H1 (cell line): ENCODE measurements at regions not wholly inside any gene's neighbourhood (a gene's known extent, or its start where the extent isn't known, plus 50 kb on each side); places are given as distances from the start of the nearest gene placed in this dataset.

Source experiments
- CTCF ChIA-PET: fragments of 300-600 bp; sonication (Branson Sonifier 250); formaldehyde crosslinking; loops from one replicate; lab custom pipeline; 2021; ENCODE audit not compliant: partially characterized antibody; lab: Charles Lee
- POLR2A ChIA-PET: fragments of 300-600 bp; sonication (Branson Sonifier 250); formaldehyde crosslinking; loops from one replicate; lab custom pipeline; 2021; ENCODE audit warnings: inconsistent platforms; ENCODE audit not compliant: partially characterized antibody; lab: Charles Lee
- DNase-seq, 2 experiments: peaks; one replicate each; pipeline versions ENCODE4 v3.0.0 to v3.0.0-alpha.2; 2010 to 2022; ENCODE audit warnings: low spot score in 2 of 2, low read depth in 1 of 2, mixed read lengths in 1 of 2
- FAIRE-seq: peaks from 2 replicates; lab custom pipeline; 2011; peaks lifted over from hg19 to GRCh38; lab: Jason Lieb, UNC
- H2AFZ ChIP-seq: 2 replicates; pipeline ENCODE4 v1.8.1; 2012; ENCODE audit warnings: low read length, inconsistent platforms
- H2AK5ac ChIP-seq: 2 replicates; pipeline ENCODE4 v1.6.1; 2013; ENCODE audit warnings: low read depth, low read length
- H2BK120ac ChIP-seq: replicated peaks from 2 replicates; pipeline ENCODE3; 2013; ENCODE audit warnings: low read depth, low read length, inconsistent platforms
- H2BK12ac ChIP-seq: 2 replicates; pipeline ENCODE4 v1.6.1; 2013; ENCODE audit warnings: low read depth, low read length
- H2BK15ac ChIP-seq: 2 replicates; pipeline ENCODE4 v1.6.1; 2013; ENCODE audit warnings: low read length
- H2BK20ac ChIP-seq: 2 replicates; pipeline ENCODE4 v1.6.1; 2013; ENCODE audit warnings: low read length
- H2BK5ac ChIP-seq: 2 replicates; pipeline ENCODE4 v1.6.1; 2013; ENCODE audit warnings: low read depth, low read length
- H3K14ac ChIP-seq: 2 replicates; pipeline ENCODE4 v1.6.1; 2013; ENCODE audit warnings: inconsistent platforms; ENCODE audit not compliant: insufficient read length
- H3K18ac ChIP-seq: 2 replicates; pipeline ENCODE4 v1.6.1; 2013; ENCODE audit warnings: low read length; ENCODE audit errors: extremely low read depth
- H3K23ac ChIP-seq: 2 replicates; pipeline ENCODE4 v1.6.1; 2013; ENCODE audit warnings: inconsistent platforms; ENCODE audit not compliant: insufficient read length
- H3K23me2 ChIP-seq: 2 replicates; pipeline ENCODE4 v1.6.1; 2013; ENCODE audit warnings: low read depth, low read length
- H3K27ac ChIP-seq: 2 replicates; pipeline ENCODE4 v1.6.1; 2011; ENCODE audit warnings: low read depth, low read length, inconsistent platforms
- H3K27me3 ChIP-seq, 4 experiments: replicated peaks in 1 of 4; 1 replicate in 1 of 4; 2 replicates in 3 of 4; pipeline versions ENCODE4 v1.6.1 to v1.8.1; 2011 to 2013; ENCODE audit warnings: low read length in 3 of 4, mild to moderate bottlenecking in 3 of 4, inconsistent platforms in 2 of 4, mixed read lengths in 2 of 4, moderate library complexity in 1 of 4; ENCODE audit not compliant: control insufficient read depth in 3 of 4, insufficient read depth in 3 of 4; ENCODE audit errors: extremely low read depth in 1 of 4
- H3K36me3 ChIP-seq, 4 experiments: 2 replicates each; pipeline versions ENCODE4 v1.6.1 to v1.8.1; 2011 to 2013; ENCODE audit warnings: mild to moderate bottlenecking in 4 of 4, low read length in 3 of 4, moderate library complexity in 2 of 4, control low read depth in 1 of 4, inconsistent platforms in 1 of 4; ENCODE audit not compliant: insufficient read depth in 4 of 4, control insufficient read depth in 2 of 4
- H3K4ac ChIP-seq: replicated peaks from 2 replicates; pipeline ENCODE3; 2013; ENCODE audit warnings: low read length, low read depth, mixed read lengths, inconsistent platforms; ENCODE audit not compliant: insufficient read length
- H3K4me1 ChIP-seq, 4 experiments: replicated peaks in 1 of 4; 1 replicate in 1 of 4; 2 replicates in 3 of 4; pipeline versions ENCODE4 v1.6.1 to v1.8.1; 2011 to 2013; ENCODE audit warnings: low read length in 3 of 4, inconsistent platforms in 2 of 4, mixed read lengths in 1 of 4; ENCODE audit not compliant: insufficient read depth in 4 of 4, control insufficient read depth in 3 of 4
- H3K4me2 ChIP-seq, 2 experiments: 2 replicates each; pipeline versions ENCODE4 v1.6.1 to v1.8.1; 2011 to 2013; ENCODE audit warnings: low read depth in 2 of 2, low read length in 2 of 2, control low read depth in 1 of 2, inconsistent platforms in 1 of 2, mild to moderate bottlenecking in 1 of 2; ENCODE audit not compliant: insufficient read depth in 1 of 2
- H3K4me3 ChIP-seq, 4 experiments: fragments of 200-600, 300-600 bp in 1 of 4; sonication (generic), shearing (Covaris generic), sonication (Bioruptor Twin) in 1 of 4; 2 replicates each; pipeline versions ENCODE4 v1.5.1 to v1.8.1; 2011 to 2016; ENCODE audit warnings: low read length in 4 of 4, low read depth in 3 of 4, control low read depth in 2 of 4, inconsistent platforms in 2 of 4, mild to moderate bottlenecking in 2 of 4, mixed read lengths in 1 of 4, moderate library complexity in 1 of 4; ENCODE audit not compliant: insufficient read depth in 2 of 4; ENCODE audit errors: extremely low read depth in 1 of 4
- H3K56ac ChIP-seq: replicated peaks from 2 replicates; pipeline ENCODE3; 2013; ENCODE audit warnings: low read depth, mild to moderate bottlenecking, mixed read lengths, low read length, inconsistent platforms; ENCODE audit not compliant: insufficient read length
- H3K79me1 ChIP-seq: 2 replicates; pipeline ENCODE4 v1.6.1; 2013; ENCODE audit warnings: low read depth, low read length, control low read depth
- H3K79me2 ChIP-seq, 2 experiments: 2 replicates each; pipeline versions ENCODE4 v1.6.1 to v1.8.1; 2012 to 2013; ENCODE audit warnings: low read length in 2 of 2, mild to moderate bottlenecking in 2 of 2, inconsistent platforms in 1 of 2; ENCODE audit not compliant: insufficient read depth in 2 of 2, control insufficient read depth in 1 of 2
- H3K9ac ChIP-seq, 4 experiments: replicated peaks in 1 of 4; 1 replicate in 1 of 4; 2 replicates in 3 of 4; pipeline versions ENCODE4 v1.6.1 to v1.8.1; 2011 to 2013; ENCODE audit warnings: low read depth in 3 of 4, low read length in 3 of 4, control low read depth in 2 of 4, mild to moderate bottlenecking in 2 of 4, moderate library complexity in 2 of 4, inconsistent platforms in 1 of 4; ENCODE audit errors: extremely low read depth in 1 of 4
- H3K9me3 ChIP-seq, 2 experiments: 2 replicates each; pipeline versions ENCODE4 v1.6.1 to v1.8.1; 2012 to 2013; ENCODE audit warnings: mild to moderate bottlenecking in 2 of 2, moderate library complexity in 2 of 2, control low read depth in 1 of 2, inconsistent platforms in 1 of 2, low read depth in 1 of 2, low read length in 1 of 2, mixed read lengths in 1 of 2; ENCODE audit not compliant: insufficient read depth in 2 of 2
- H4K20me1 ChIP-seq, 2 experiments: replicated peaks in 1 of 2; 2 replicates each; pipeline versions ENCODE3 to v1.8.1; 2011 to 2013; ENCODE audit warnings: inconsistent platforms in 2 of 2, low read length in 2 of 2, mild to moderate bottlenecking in 1 of 2; ENCODE audit not compliant: insufficient read depth in 2 of 2, control insufficient read depth in 1 of 2
- H4K5ac ChIP-seq: 2 replicates; pipeline ENCODE4 v1.6.1; 2013; ENCODE audit warnings: low read length, low read depth, mixed read lengths, inconsistent platforms; ENCODE audit not compliant: insufficient read length
- H4K8ac ChIP-seq: 2 replicates; pipeline ENCODE4 v1.8.0; 2013; ENCODE audit warnings: mild to moderate bottlenecking, moderate library complexity, low read length, inconsistent platforms; ENCODE audit not compliant: insufficient read depth; ENCODE audit errors: extremely low read depth
- H4K91ac ChIP-seq: replicated peaks from 2 replicates; pipeline ENCODE3; 2013; ENCODE audit warnings: low read length, mixed read lengths, inconsistent platforms; ENCODE audit not compliant: insufficient read length
- CTBP2 ChIP-seq: IDR thresholded peaks from 2 replicates; pipeline ENCODE4 v1.7.0; 2011; ENCODE audit warnings: borderline replicate concordance, mild to moderate bottlenecking, moderate library complexity, mixed read lengths, low read length; ENCODE audit not compliant: insufficient read depth, insufficient read length
- EP300 ChIP-seq, 2 experiments: IDR thresholded peaks; 1 replicate in 1 of 2; 2 replicates in 1 of 2; pipeline ENCODE4 v1.6.1; 2011 to 2012; ENCODE audit warnings: low read depth in 2 of 2, low read length in 2 of 2, mild to moderate bottlenecking in 2 of 2, borderline replicate concordance in 1 of 2, inconsistent platforms in 1 of 2, moderate library complexity in 1 of 2
- MAFK ChIP-seq: IDR thresholded peaks from 2 replicates; pipeline ENCODE4 v1.6.1; 2012; ENCODE audit warnings: low read depth, mild to moderate bottlenecking, improper control_type of control experiment, low read length
- SUZ12 ChIP-seq: fragments of 200-600 bp; sonication (generic); IDR thresholded peaks from 2 replicates; pipeline ENCODE4 v1.6.1; 2012; ENCODE audit warnings: mild to moderate bottlenecking, inconsistent platforms, low read length, moderate library complexity, mixed read lengths
- WGBS, 2 experiments: shearing (Covaris generic) in 1 of 2; methylation state at CpG; one replicate each; pipeline versions ENCODE4 v1.1.6 to v1.1.7; 2013 to 2015; ENCODE audit warnings: low lambda C conversion rate in 2 of 2, mixed read lengths in 2 of 2, inconsistent platforms in 1 of 2, low coverage in 1 of 2, missing lambda C conversion rate in 1 of 2; ENCODE audit not compliant: insufficient replicate concordance in 2 of 2, insufficient coverage in 1 of 2, insufficient read length in 1 of 2; ENCODE audit errors: extremely low coverage in 1 of 2, missing lambda C conversion rate in 1 of 2; 5-methylcytosine and 5-hydroxymethylcytosine counted together

DNA sequence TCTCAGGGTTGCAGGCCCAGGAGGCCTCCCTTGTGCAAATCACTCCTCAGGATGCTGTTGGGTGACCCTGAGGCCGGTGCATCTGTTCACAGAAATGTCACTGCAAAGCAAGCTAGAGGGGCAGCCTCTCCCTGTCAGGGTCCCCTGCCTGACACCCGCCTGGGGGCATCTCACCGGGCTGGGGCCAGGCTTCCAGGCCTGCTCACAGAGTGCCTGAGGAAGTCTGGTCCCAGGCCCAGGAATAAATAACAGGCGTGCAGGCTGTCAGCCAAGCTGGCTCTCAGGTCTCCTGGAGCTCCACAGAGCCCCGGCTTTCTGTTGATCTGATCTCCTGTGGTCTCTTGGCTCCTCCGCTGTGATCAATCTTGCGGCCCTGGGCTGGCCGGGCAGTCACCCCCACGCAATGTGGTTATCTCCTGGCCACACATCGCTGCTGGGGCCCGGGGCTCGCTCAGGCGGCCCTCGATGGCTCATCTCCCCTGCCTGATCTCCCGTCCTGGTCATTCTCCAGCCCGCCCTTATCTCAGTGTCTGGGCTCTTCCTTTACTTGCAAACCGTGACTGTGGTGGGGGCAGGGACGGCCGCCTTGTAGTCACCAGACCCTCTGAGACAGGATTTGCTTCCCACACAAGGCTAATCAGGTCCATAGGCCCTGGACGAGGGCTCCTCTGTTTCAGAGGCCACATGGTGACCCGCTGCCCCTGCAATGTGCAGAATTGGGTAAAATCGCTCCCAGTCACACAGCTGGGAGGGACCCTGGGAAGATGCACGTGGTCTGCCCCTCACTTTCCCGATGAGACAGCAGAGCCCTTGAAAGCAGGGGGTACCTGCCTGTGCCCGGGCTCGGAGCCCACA lies 231.2 kb upstream of the GSE1 start:
- H3K36me3 ChIP-seq, result no peaks in the 10 kb centered on the region; a peak in 1 of 8 replicates
- CTCF ChIA-PET, result interaction anchor here (0.8 to 10.2 kb wide), 6 partner anchors 11 to 234 kb away, joined by 3 to 78 read pairs (median 3); no protein-coding TSS in a partner anchor
- FAIRE-seq, result no peak

More for the DNA sequence above, 231.2 kb upstream of the GSE1 start:
- no peak overlapping the region; a peak in 1 of 7 replicates for H3K9ac ChIP-seq
- H2AK5ac ChIP-seq, result no peak overlapping the region
- no peak for DNase-seq
- no peak overlapping the region for H3K4me3 ChIP-seq
- no peaks in the 10 kb centered on the region for H3K9me3 ChIP-seq
- no peak overlapping the region; the same call in none of the 2 replicates for H3K18ac ChIP-seq
- H3K56ac ChIP-seq, result no peak overlapping the region
- H3K23me2 ChIP-seq, result peaks cover 4% of the 10 kb centered on the region; the same call in 1 of the 2 replicates
- H2BK20ac ChIP-seq, result no peak overlapping the region
- H4K20me1 ChIP-seq, result peaks cover 7 to 10% of the 10 kb centered on the region in 2 experiments
- H4K5ac ChIP-seq, result no peak overlapping the region
- no peak overlapping the region for H2BK15ac ChIP-seq
- H3K4me1 ChIP-seq, result peaks cover 0 to 1% (median 0%) of the 10 kb centered on the region in 4 experiments; a peak in 3 of 7 replicates
- H3K27me3 ChIP-seq, result no peaks in the 10 kb centered on the region; a peak in 1 of 7 replicates
- H2BK120ac ChIP-seq, result no peak overlapping the region
- POLR2A ChIA-PET, result no interaction called here
- no peak overlapping the region for H4K8ac ChIP-seq
- no peak overlapping the region for H2AFZ ChIP-seq
- H3K4ac ChIP-seq, result no peak overlapping the region
- no peak overlapping the region; the same call in 1 of the 2 replicates for H2BK5ac ChIP-seq
- H4K91ac ChIP-seq, result no peak overlapping the region
- WGBS, 2 experiments, result 88% methylated on average over 25 of the region's 26 CpGs; no CpG with 5 or more reads in 1 of the 2 experiments
- no peaks in the 10 kb centered on the region for H3K79me2 ChIP-seq
- H3K4me2 ChIP-seq, result no peak overlapping the region
- H3K79me1 ChIP-seq, result peaks cover 6% of the 10 kb centered on the region; the same call in 1 of the 2 replicates
- H3K27ac ChIP-seq, result no peak overlapping the region
- H2BK12ac ChIP-seq, result 0 out of 2 replicates have a peak overlapping the region, but pooled peaks have one; percentile 11
- no peak for TF ChIP-seq SUZ12
- no peak for TF ChIP-seq MAFK
- TF ChIP-seq EP300 (IDR thresholded peaks at IDR 0.05; ENCODE audit: borderline replicate concordance in 1 of 2, low read depth in 2 of 2, low read length in 2 of 2), result no peak
- no peak for TF ChIP-seq CTBP2
- no peak overlapping the region for H3K14ac ChIP-seq
- H3K23ac ChIP-seq, result no peak overlapping the region
